ENCODE measurements at regions not wholly inside any gene's neighbourhood (a gene's known extent, or its start where the extent isn't known, plus 50 kb on each side); places are given as distances from the start of the nearest gene placed in this dataset.

GRCh38 chr5:42015254-42015653 is 90.2 kb downstream of the FBXO4 start:
- TF ChIP-seq POLR2A (IDR thresholded peaks at IDR 0.05) (no peak), CTCF (IDR thresholded peaks at IDR 0.05) (no peak)

Measured in uterus (tissue), 2 donors.